CD4-positive, alpha-beta T cell treated with Interleukin-4 for 4 hours (primary cell): ENCODE measurements at regions not wholly inside any gene's neighbourhood (a gene's known extent, or its start where the extent isn't known, plus 50 kb on each side); places are given as distances from the start of the nearest gene placed in this dataset.
"Not testable (repeated sequence)": the region's sequence is repeated elsewhere in the genome, so short reads cannot be mapped to it uniquely, and the experiment has no call there.

Experiments used
- DNase-seq: peaks from one replicate; pipeline ENCODE4 v3.0.0-alpha.2; 2020

DNA sequence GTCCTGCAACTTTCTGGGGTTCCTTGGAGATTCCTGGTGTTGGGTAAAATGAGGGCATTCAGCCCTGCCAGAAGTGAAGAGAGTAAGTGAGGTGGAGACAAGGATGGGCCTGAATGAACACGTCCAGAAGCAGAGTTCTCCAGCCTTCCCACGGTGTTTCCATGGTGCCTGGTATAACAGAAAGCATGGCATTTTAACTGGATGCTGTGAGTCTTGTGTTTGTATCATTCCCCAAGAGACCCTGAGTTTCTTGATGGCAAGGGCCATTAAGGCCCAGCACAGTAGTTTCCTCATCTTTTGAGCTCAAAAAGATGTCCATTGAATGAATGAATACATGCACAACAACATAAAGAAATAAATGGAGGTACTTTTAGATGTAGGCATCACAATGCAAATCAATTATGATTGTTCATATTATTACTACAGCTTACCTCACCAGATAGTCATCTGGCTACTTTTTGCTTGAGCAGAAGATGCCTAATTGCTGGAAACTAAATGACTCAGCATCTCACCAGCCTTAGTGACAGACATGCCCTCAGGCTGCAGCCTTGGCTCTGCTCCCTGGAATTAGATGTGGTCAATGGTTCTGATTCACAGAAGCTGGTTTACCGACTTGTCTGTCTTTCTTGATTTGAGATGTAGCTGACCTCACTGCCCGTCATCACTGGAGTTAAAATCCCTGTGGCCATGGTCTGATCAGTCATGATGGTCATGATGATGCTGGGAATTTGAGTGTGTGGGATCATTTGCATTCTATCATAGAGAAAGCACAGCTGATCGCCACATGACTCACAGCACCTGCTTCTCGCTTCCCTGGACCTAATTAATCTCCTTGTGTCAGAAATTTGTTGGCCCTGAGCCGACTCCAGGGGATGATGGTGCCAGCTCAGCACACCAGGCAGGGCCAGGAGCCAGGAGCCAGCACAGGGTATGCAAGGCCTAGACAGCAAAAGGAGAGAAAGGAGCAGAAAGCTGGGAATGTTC lies 83.9 kb downstream of the CXCL12 start:
- DNase-seq, result no peak

DNA sequence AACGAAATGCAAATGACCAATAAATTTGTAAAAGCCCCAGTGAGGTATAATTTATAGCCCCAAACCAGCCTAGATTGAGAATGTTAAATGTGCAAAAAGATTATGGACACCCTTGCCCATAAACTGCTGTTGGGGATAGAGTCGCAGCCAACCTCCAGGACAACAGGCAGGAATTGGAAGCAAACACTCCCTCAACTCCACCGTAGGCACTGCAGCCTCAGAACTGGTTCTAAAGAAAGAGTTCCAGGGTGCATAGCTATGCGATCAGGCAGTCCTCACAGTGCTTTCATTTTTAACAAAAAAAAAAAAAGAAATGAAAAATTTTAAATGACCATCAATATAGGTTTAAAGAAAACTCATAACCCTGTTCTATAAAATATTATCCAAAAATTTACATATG lies 86.2 kb downstream of the CXCL12 start:
- DNase-seq, result no peak

DNA sequence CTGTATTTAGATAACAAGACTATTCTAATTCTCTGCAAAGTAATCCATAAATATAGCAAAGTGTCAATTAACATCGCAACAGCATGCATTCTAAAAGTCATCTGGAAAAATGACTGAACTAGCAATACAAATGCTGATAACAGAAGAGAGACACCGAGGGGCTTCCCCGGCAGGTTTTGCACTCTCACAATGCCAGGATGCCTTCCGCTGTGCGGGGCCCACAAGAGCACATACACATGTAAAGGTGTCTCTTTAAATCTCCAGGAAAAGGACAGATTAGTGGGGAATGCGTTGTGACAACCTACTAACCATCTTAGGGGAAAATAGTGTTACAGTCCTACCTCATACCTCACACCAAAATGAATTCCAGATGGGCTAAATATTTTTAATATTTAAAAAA lies 86.9 kb downstream of the CXCL12 start:
- no peak for DNase-seq

DNA sequence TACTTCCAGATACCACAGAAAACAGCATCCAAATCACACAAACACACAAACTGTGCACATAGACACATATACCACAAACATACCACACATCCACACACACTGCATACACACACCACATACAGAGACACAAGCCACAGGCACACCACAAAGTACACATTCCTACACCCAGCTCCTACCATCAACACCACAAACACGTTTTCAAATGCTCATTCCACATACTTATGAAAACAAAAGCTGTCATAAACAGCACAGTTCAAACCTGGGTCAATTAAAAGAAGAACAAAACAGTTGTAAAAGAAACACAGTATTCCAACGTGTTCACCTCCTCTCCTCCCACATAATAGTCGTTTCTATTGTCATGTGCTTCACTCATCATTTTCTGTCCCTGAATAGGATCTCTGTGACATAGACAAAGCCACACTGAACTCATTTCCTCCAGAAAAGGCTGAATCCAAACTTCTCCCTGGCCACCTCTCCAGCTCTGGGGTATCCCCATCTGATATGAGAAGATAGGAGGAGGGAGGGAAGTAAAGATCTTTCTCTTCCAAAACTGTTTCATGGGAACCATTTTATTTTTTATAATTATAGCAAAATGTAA lies 89.2 kb downstream of the CXCL12 start:
- DNase-seq, result no peak

DNA sequence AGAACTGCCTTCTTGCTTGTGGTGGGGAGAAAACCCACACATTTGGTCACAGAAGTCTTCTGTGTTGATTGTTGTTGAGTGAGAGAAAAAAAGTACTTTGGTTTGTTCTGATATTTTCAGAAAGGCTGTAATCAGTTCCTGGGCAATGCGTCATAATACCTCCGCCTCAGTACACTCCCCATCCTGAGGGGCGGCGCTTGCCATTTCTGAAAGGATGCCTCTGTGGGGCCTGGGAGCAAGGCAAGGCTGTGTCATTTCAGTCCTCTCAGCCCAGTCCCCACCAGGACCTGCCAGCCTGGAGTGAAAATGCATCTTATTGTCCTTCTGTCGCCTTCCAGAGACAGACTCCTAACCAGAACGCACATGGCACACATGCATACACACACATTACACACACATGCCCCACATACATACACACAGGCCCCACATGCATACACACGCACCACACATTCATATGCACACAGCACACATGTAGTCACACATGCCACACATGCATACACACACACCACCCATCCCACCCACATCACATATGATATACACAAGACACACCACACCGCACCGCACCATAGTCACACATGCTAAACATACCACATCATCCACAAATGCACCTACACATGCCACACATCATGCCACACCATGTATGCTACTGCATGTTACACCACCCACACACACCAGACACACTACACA lies 90.0 kb downstream of the CXCL12 start:
- no peak for DNase-seq

DNA sequence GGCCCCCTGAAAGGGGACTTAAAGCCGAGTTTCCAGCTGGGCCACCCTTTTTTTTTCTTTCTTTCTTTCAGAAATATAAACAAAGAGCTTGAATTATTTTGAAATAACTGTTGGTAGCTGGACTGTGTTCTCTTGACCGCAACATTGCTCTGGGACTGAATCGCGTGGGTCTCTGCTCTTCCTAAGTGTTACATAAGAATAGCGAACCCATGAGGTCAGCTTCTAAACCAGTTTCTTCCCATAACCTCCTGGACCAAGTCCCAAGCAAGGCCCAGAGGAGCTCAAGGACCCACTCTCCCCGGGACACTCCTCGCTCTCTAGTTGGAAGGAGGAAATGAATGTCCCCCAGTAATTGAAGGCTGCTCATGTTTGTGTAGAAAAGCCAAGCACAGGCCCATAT lies 91.1 kb downstream of the CXCL12 start:
- no peak for DNase-seq

DNA sequence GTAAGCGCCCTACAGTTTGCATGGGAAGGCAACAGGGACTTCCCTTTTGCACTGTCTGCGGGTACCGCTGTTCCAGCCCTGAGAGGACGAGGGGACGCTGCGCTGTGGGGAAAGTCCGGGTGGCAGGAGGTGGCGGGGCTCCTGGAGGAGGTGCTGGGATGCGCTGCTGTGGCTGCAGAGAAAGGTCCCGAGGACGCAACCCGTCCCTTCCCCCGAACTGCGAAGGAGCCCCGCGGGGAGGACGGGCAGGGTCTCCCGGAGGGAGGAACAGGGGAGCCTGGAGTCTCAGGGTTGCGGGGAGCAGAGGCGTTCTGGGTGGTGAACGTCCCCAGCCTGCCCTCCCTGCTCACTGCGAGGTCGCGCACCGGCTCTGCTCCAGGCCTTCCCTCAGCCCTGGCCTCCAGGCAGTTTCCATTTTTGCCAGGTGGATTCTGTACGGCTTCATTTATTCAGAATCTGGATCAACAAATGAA lies 91.6 kb downstream of the CXCL12 start:
- DNase-seq, result no peak

DNA sequence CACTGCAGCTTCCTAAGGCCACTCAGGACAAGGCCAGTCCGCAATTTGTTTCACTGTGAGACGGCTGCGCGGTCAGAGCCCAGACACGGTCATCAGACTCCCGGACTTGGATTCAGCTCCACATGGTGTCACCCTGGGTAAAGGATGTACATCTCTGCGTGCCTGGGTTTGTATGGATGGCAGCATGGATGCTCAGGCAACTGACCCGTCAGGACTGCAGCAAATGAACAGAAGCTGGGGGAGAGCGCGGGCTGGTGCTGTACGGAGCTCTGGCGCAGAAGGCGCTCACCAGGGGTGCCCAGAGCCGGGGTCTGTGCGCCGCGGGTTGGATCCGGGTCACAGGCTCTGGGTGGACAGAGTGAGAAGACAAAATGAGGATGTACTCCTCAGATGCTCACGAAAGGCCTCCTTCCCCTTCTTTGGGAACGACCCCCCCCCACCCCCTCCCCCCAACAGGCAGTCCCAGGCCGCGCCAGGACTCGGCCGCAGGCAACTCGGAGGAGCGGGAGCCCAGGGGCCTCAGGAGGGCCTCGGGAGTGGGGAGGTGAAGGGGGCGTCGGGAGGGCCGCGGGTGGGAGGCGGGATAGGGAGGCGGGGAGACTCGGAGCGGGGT lies 92.4 kb downstream of the CXCL12 start:
- no peak for DNase-seq

DNA sequence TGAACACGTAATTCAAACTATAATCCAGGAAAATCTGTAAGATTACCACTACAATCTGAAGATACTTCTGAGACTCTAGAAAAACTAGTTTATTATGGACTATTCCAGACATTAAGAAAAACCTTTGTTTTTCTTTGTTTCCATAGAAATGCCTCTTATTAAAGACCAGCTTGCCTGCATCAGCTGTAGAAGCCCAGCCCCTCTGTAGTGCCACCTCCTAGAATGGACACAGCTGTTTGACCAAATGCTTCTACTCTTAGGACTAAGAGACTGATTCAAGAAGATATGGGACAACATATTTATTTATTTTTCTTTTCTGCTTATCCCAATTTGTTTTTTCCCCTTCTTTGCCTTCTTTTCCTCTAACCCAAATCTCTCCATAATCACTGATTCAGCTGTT lies 93.8 kb downstream of the CXCL12 start:
- DNase-seq, result no peak

DNA sequence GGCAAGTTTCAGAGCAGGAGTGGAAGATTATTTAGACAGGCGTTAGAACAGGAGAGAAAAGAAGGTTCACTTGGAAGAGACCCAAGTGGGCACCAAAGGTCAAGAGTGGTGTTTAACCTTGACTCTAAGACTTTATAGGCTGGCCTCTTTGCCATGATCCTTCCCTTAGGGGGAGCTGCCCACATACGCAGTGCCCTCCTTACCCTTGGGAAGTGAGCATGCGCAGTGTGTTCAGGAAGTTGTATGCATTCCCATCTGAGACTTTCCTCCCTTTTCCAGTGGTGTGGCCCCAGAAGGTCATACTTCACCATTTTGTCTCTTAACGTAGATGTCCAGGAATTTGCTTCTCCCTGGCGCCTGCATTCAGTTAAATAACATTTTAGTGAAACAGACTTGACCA lies 95.8 kb downstream of the CXCL12 start:
- DNase-seq, result no peak

DNA sequence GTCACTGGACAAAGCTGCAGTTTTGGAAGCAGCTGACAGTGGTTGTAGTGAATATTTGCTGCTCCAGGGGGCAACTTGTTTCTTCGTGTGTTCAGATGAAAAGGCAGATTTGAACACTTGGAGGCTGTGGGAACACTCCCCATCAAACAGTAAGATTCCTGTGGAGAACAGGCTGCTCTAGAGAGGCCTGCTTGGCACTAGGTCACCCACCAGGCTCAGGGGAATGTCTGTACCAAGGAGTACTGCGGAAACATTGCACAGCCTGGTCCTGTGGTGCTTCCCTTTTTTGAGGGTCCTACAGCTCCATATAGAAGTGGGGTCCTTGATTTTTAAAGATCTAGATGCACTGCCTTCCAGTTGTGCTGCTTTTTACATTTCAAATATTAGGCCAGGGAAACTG lies 97.5 kb downstream of the CXCL12 start:
- DNase-seq, result no peak

DNA sequence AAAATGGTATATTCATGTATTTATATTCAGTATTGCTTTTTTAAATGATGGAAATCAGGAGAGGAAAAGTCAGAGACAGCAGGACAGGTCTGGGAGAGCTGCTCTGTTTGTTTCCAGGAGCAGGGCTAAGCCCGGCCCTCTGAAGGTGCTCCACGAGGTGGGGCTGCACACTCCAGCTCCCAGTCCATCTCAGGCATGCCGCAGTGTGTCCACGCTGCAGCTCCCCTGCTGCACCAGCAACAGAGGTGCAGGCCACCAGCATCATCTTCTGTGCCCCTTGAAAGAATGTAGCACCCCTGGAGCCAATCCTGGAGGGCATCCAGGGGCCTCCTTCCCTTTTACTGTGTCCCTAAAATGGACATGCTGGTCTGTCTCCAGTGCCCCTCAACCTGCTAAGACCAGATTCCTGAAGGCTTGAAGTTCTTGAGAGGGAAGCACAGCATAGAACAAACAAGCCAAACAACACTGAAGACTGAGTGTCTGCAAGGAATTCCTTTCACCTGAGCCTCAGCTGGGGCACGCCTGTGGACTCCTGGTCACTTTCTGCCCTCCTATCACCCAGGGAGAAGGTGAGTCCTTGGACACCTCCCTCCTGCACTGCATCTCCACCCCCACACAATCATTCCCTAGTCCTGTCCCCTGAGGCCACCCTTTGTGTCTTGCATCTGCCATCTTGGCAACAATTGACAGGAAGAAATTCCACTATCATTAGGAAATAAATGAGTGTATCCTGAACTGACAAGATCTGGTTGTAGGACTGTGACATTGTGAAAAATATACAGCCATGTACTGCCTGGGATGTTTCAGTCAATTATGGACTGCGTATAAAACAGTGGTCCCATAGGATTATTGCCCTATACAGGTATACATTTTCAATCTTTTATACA lies 100.5 kb downstream of the CXCL12 start:
- DNase-seq, result no peak

DNA sequence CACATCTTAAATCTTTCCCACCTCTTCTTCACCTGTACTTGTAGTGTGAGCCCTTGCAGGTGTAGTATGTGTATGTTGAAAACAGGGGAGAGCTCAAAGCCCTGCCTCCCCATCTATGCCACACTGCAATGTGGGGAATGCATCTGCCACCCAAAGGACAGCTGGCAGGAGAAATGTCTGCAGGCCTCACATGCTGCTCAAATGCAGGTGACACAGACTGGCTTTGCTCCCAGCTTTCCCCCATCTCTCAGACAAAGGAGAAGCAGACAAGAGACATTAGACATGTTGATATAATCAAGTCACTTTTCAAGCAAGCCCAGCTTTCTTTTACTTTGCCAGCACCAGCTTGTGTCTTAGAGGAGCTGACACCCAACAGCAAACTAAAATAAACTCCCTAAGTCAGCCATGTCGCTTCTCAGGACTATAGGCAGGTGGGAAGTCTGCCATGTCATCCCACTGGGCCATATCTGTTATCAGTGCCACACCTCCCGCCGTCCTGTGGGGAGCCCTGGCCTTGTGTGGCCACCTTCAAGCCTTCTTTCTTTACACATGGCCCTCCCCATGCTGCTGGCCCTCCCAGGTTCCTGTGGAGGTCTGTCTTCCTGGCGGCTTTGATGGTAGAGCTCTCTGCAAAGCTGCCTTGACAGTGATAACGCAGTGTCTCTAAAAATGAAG lies 102.1 kb downstream of the CXCL12 start:
- no peak for DNase-seq

DNA sequence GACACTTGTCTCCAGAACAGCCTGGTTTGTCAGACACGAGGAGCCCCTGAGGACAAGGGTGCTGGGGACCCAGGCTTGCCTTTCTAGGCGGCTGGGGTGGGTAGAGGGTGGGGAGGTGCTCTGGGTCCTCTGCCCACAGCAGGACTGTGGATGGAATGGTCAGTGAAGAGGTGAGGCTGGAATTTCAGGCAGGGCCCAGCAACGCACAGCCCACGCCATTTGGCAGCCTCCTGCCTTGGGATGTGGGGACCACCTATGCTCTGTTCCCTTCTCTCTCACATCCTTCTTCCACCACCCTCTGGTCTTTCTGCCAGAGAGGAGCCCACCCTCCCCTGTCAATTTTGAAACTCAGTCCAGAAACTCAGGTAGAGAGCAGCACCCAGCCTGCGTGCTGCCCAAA lies 103.2 kb downstream of the CXCL12 start:
- no peak for DNase-seq

DNA sequence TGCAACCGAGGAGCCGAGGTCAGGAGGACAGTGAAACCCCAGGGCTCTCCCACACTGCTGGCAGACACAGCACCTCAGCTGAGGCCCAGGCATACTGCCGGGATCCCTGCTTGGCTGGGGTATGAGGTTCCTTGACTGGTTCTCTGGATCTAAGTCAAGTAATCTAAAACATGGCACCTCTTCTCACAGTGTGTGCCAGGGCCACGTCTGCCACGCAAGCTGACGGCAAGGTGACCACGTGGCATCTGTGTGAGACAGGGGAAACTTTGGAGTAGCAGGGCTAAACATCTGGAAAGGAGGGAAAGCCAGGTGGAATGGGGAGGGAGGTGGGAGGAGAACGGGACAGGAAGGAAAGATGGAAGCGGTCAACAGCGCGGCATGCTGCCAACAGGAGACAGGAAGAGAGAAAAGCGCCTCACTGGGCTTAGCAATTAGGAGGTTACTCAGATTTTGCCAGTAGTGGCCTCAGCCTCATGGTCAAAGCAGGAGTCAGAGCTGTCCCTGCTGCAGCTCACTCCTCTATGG lies 103.7 kb downstream of the CXCL12 start:
- no peak for DNase-seq

DNA sequence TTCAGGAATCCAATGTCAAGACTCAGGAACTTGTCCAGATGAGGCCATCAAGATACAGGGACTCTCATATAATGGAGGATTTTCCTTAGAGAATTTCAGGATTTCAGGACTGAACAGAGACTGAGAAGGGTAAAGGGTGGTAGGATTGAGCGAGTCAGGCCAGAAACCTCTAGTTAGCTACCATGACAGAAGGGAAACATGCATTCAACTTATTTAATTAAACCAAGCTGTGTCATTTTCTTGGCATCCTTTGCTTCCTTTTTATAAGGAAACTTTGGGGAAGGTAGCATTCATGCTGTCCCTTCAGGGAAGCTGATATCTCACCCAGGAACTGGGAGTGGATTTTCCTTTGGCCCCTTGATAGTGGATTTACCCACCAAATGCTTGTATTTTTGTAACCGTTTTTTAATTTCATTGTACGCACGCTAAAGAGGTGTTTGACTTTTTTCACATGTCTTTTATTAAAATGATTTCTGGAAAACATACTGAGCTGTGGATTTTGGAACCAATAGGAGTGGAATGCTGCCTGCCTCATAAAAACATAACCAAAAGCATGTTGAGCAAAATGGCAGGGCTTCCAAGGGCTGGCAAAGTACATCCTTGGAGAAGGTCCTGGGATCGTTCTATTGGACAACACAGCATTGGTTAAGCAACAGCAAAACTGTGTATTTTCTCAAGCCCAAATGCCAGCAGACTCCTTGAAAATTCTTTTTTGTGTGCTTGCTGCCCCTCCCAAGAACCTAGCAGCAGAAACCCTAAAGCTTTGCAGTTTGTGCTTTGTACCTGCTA lies 104.5 kb downstream of the CXCL12 start:
- no peak for DNase-seq

DNA sequence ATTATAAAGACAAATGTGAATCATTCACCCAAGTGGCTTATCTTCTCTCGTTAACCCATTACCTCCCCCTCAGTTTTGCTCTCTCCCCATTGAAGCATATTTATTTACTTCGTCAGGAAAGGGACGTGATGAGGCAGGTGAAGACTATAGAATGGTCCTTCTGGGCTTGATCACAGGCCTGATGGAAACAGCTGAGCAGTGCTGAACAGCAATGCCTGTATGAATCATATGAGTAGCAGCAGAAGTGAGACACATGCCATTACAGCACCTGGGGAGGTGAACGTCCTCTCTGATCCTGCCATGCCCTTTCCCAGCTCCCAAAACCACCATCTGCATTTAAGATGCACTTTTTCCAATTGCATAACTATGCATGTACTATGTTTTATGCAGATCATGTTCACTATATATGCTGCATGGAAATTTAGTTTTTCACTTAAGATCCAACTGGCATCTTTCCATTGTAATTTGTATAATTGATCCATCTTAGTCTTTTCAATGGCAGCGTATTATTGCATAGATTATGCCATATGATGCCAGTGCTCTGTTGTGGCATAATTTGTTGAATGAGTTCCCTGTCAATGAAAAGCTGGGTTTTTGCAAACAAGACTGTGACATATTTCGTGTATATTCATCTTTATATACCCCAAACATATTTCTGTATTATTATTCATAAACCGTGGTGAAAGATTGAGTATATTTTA lies 105.3 kb downstream of the CXCL12 start:
- DNase-seq, result no peak

DNA sequence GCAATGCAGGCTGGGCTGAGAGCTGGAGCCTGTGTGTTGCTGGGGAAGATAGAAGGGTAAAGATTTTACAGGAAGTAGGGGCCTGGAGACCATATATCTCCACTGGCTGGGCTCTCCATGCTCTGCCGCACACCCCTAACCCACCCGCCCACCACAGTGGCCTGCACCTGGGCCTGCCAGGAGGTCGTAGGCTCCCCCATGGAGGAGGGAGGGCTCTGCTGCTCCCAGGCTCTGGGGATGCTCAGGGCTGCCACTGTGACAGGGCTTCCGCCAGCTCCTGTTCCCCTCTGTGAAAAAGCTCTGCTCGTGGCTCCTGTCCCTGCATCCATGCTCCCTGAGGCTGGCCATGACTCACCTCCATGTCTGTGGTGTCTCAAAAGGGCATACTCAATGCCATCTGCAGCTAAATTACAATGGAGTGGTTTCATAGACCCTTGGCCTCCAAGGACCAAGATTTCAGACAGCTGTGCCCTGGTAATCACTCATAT lies 106.0 kb downstream of the CXCL12 start:
- DNase-seq, result no peak

DNA sequence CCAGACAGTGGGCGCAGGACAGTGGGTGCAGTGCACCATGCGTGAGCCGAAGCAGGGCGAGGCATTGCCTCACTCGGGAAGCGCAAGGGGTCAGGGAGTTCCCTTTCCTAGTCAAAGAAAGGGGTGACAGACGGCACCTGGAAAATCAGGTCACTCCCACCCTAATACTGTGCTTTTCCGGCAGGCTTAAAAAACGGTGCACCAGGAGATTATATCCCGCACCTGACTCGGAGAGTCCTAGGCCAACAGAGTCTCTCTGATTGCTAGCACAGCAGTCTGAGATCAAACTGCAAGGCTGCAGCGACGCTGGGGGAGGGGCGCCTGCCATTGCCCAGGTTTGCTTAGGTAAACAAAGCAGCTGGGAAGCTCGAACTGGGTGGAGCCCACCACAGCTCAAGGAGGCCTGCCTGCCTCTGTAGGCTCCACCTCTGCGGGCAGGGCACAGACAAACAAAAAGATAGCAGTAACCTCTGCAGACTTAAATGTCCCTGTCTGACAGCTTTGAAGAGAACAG lies 116.4 kb downstream of the CXCL12 start:
- DNase-seq, result not testable (repeated sequence)
